Mesendoderm (in vitro differentiated cells): ENCODE measurements at regions not wholly inside any gene's neighbourhood (a gene's known extent, or its start where the extent isn't known, plus 50 kb on each side); places are given as distances from the start of the nearest gene placed in this dataset.

Experiments
- DNase-seq: peaks from one replicate; pipeline ENCODE4 v3.0.0; 2013
- H2AK5ac ChIP-seq: 2 replicates; pipeline ENCODE4 v1.6.1; 2013; ENCODE audit warnings: low read length, inconsistent platforms
- H2BK120ac ChIP-seq: 2 replicates; pipeline ENCODE4 v1.6.1; 2013; ENCODE audit warnings: low read depth, mild to moderate bottlenecking, low read length, moderate library complexity, mixed read lengths
- H2BK15ac ChIP-seq: replicated peaks from 2 replicates; pipeline ENCODE4 v1.6.1; 2013; ENCODE audit warnings: low read depth, mild to moderate bottlenecking, moderate library complexity
- H2BK5ac ChIP-seq: 2 replicates; pipeline ENCODE4 v1.6.1; 2013; ENCODE audit warnings: low read length, inconsistent platforms
- H3K18ac ChIP-seq: 2 replicates; pipeline ENCODE4 v1.6.1; 2013; ENCODE audit warnings: mild to moderate bottlenecking, low read length, mixed read lengths
- H3K23ac ChIP-seq: one replicate; pipeline ENCODE4 v1.6.1; 2013; ENCODE audit warnings: low read length
- H3K27ac ChIP-seq: 2 replicates; pipeline ENCODE4 v1.5.1; 2013; ENCODE audit warnings: low read depth, mild to moderate bottlenecking, inconsistent platforms, low read length, moderate library complexity
- H3K27me3 ChIP-seq: 2 replicates; pipeline ENCODE4 v1.6.1; 2013; ENCODE audit warnings: low read length, control low read depth, mild to moderate bottlenecking, inconsistent platforms; ENCODE audit not compliant: insufficient read depth, poor library complexity
- H3K36me3 ChIP-seq: 2 replicates; pipeline ENCODE4 v1.6.1; 2013; ENCODE audit warnings: low read length, inconsistent platforms; ENCODE audit not compliant: control insufficient read depth, insufficient read depth
- H3K4ac ChIP-seq: one replicate; pipeline ENCODE4 v1.6.1; 2013; ENCODE audit warnings: low read depth, mild to moderate bottlenecking, low read length, moderate library complexity
- H3K4me1 ChIP-seq: 2 replicates; pipeline ENCODE4 v1.6.1; 2013; ENCODE audit warnings: low read depth, low read length, inconsistent platforms; ENCODE audit not compliant: control insufficient read depth
- H3K4me2 ChIP-seq: 2 replicates; pipeline ENCODE4 v1.6.1; 2013; ENCODE audit warnings: low read length
- H3K4me3 ChIP-seq: 2 replicates; pipeline ENCODE4 v1.5.1; 2013; ENCODE audit warnings: mild to moderate bottlenecking, low read length
- H3K56ac ChIP-seq: one replicate; pipeline ENCODE4 v1.6.1; 2013; ENCODE audit warnings: low read length
- H3K79me1 ChIP-seq: 2 replicates; pipeline ENCODE4 v1.6.1; 2013; ENCODE audit warnings: low read length, inconsistent platforms
- H3K79me2 ChIP-seq: 2 replicates; pipeline ENCODE4 v1.6.1; 2013; ENCODE audit warnings: mild to moderate bottlenecking, low read length; ENCODE audit not compliant: control insufficient read depth, insufficient read depth
- H3K9ac ChIP-seq: 2 replicates; pipeline ENCODE4 v1.6.1; 2013; ENCODE audit warnings: low read length, inconsistent platforms
- H4K5ac ChIP-seq: one replicate; pipeline ENCODE4 v1.6.1; 2013; ENCODE audit warnings: low read length
- H4K8ac ChIP-seq: one replicate; pipeline ENCODE4 v1.6.1; 2013; ENCODE audit warnings: low read depth, mild to moderate bottlenecking, control low read depth, low read length, moderate library complexity
- WGBS: extraction: QIAGEN DNeasy Blood & Tissue Kit; methylation state at CpG from one replicate; pipeline ENCODE4 v1.1.7; 2013; ENCODE audit warnings: low lambda C conversion rate, missing lambda C conversion rate; ENCODE audit not compliant: insufficient coverage; ENCODE audit errors: extremely low coverage; 5-methylcytosine and 5-hydroxymethylcytosine counted together

GRCh38 chr11:92409956-92410355, 185.3 kb downstream of the FAT3 start:
- H3K23ac ChIP-seq: no peak overlapping the region
- H3K4ac ChIP-seq: no peak overlapping the region
- no peak overlapping the region for H3K9ac ChIP-seq
- H4K5ac ChIP-seq: no peak overlapping the region
- H3K79me2 ChIP-seq: no peaks in the 10 kb centered on the region
- H2BK15ac ChIP-seq: no peak overlapping the region
- no peak overlapping the region for H3K4me2 ChIP-seq
- no peak for DNase-seq
- no peak overlapping the region for H2BK5ac ChIP-seq
- H3K27me3 ChIP-seq: no peaks in the 10 kb centered on the region
- peaks cover 8% of the 10 kb centered on the region for H3K79me1 ChIP-seq
- WGBS: no CpG with 5 or more reads among the region's 3 CpGs
- H3K4me1 ChIP-seq: peaks cover 2% of the 10 kb centered on the region
- no peak overlapping the region for H4K8ac ChIP-seq
- H3K36me3 ChIP-seq: no peaks in the 10 kb centered on the region
- no peak overlapping the region for H3K4me3 ChIP-seq
- H2AK5ac ChIP-seq: no peak overlapping the region
- H2BK120ac ChIP-seq: no peak overlapping the region
- no peak overlapping the region for H3K18ac ChIP-seq
- no peak overlapping the region for H3K56ac ChIP-seq
- H3K27ac ChIP-seq: no peak overlapping the region

DNA sequence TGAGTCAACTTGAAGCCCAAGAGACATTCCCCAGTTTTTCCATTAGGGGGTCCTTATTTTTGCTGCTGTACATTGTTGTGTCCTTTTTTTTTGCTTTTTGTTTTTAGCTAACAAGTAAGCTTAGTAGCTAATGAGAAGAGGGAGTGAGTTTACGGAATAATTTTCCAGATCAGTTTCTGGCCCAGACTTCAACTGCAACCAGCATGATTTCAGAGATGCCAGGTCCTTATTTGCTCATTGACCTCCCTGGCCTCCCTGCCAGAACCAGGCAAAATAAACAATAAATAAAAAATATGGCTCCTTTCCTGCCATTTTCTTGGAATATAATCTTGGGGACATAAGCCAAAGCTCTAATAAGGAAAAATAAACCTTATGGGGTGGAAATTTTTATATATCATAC, 185.9 kb downstream of the FAT3 start:
- Histone ChIP-seq H3K9ac (no peak overlapping the region), H3K79me1 (peaks cover 12% of the 10 kb centered on the region), H3K36me3 (no peaks in the 10 kb centered on the region), H2BK15ac (no peak overlapping the region), H3K79me2 (no peaks in the 10 kb centered on the region), H3K4me2 (no peak overlapping the region), H3K4me3 (no peak overlapping the region), H3K4me1 (peaks cover 2% of the 10 kb centered on the region), H2AK5ac (no peak overlapping the region), H2BK5ac (no peak overlapping the region), H2BK120ac (no peak overlapping the region), H4K8ac (no peak overlapping the region), H3K56ac (no peak overlapping the region), H3K18ac (no peak overlapping the region), H3K23ac (no peak overlapping the region), H3K4ac (no peak overlapping the region), H3K27me3 (no peaks in the 10 kb centered on the region), H4K5ac (no peak overlapping the region), H3K27ac (no peak overlapping the region)
- WGBS: no CpG with 5 or more reads among the region's 1 CpG
- no peak for DNase-seq

GRCh38 chr11:92411431-92411830, 186.8 kb downstream of the FAT3 start:
- no peak overlapping the region for H3K27ac ChIP-seq
- H3K79me1 ChIP-seq: peaks cover 12% of the 10 kb centered on the region
- H4K5ac ChIP-seq: no peak overlapping the region
- H3K56ac ChIP-seq: no peak overlapping the region
- no peaks in the 10 kb centered on the region for H3K79me2 ChIP-seq
- H3K27me3 ChIP-seq: no peaks in the 10 kb centered on the region
- no peak overlapping the region for H3K4me3 ChIP-seq
- no peak overlapping the region for H3K4me2 ChIP-seq
- H3K23ac ChIP-seq: no peak overlapping the region
- peaks cover 2% of the 10 kb centered on the region for H3K4me1 ChIP-seq
- H2BK5ac ChIP-seq: no peak overlapping the region
- H3K18ac ChIP-seq: no peak overlapping the region
- H2BK120ac ChIP-seq: no peak overlapping the region
- no CpG with 5 or more reads among the region's 5 CpGs for WGBS
- H3K36me3 ChIP-seq: no peaks in the 10 kb centered on the region
- no peak overlapping the region for H4K8ac ChIP-seq
- no peak overlapping the region for H3K9ac ChIP-seq
- H2AK5ac ChIP-seq: no peak overlapping the region
- DNase-seq: peak; percentile 59
- H2BK15ac ChIP-seq: no peak overlapping the region
- H3K4ac ChIP-seq: no peak overlapping the region

GRCh38 chr11:92413757-92414513, 189.3 kb downstream of the FAT3 start:
- Histone ChIP-seq H3K9ac (no peak overlapping the region), H3K4me2 (no peak overlapping the region), H2BK15ac (no peak overlapping the region), H2BK120ac (no peak overlapping the region), H4K8ac (no peak overlapping the region), H3K27ac (no peak overlapping the region), H4K5ac (no peak overlapping the region), H3K4ac (no peak overlapping the region), H3K36me3 (no peaks in the 10 kb centered on the region), H2AK5ac (no peak overlapping the region), H3K56ac (no peak overlapping the region), H3K4me3 (no peak overlapping the region), H3K79me1 (peaks cover 12% of the 10 kb centered on the region), H3K79me2 (no peaks in the 10 kb centered on the region), H3K27me3 (no peaks in the 10 kb centered on the region), H2BK5ac (no peak overlapping the region), H3K23ac (no peak overlapping the region), H3K4me1 (peaks cover 2% of the 10 kb centered on the region), H3K18ac (no peak overlapping the region)
- no peak for DNase-seq
- no CpG with 5 or more reads among the region's 7 CpGs for WGBS

DNA sequence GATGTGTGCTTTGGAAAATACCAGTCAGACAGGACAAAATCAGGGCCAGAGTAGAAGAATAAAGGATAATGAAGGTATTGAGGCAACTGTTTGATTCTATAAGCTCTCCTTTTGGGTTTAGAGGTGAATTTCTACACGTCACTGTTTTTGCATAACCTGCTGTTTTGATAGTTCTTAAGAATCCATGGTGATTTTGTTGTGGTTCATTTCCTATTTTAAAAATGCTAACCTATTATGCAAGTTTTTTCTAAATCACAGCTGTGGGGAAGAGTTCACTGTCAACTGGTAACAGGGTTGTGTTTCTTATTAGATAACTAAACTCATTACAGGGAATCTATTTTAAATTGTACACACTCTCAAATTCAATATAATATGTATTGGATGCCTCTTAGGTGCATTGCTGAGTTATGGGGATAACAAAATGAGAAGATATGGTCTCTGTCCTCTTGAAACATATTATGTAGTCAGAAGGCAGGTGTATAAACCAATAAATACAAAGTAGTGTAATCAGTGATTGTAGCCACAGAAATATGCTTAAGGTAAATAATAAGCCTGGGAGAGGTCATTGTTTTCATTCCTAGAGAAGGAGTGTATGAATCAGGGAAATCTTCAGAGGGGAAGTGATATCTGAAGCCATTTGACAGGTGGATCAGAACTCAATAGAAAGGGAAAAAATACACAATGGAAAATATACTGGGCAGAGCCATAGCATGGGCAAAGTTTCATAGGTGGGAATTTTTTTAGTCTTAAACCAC, 192.5 kb downstream of the FAT3 start:
- H2BK120ac ChIP-seq: no peak overlapping the region
- H3K56ac ChIP-seq: no peak overlapping the region
- H3K4me2 ChIP-seq: no peak overlapping the region
- H4K8ac ChIP-seq: no peak overlapping the region
- H3K27me3 ChIP-seq: no peaks in the 10 kb centered on the region
- no peak overlapping the region for H2BK5ac ChIP-seq
- no peak overlapping the region for H3K27ac ChIP-seq
- H2BK15ac ChIP-seq: no peak overlapping the region
- DNase-seq: no peak
- H3K79me1 ChIP-seq: peaks cover 12% of the 10 kb centered on the region
- H2AK5ac ChIP-seq: no peak overlapping the region
- no peak overlapping the region for H3K9ac ChIP-seq
- WGBS: no CpG with 5 or more reads among the region's 1 CpG
- no peak overlapping the region for H3K23ac ChIP-seq
- H3K18ac ChIP-seq: no peak overlapping the region
- H3K4me3 ChIP-seq: no peak overlapping the region
- H3K79me2 ChIP-seq: no peaks in the 10 kb centered on the region
- no peak overlapping the region for H4K5ac ChIP-seq
- no peaks in the 10 kb centered on the region for H3K36me3 ChIP-seq
- H3K4me1 ChIP-seq: no peaks in the 10 kb centered on the region
- no peak overlapping the region for H3K4ac ChIP-seq
